ENCODE measurements at regions not wholly inside any gene's neighbourhood (a gene's known extent, or its start where the extent isn't known, plus 50 kb on each side); places are given as distances from the start of the nearest gene placed in this dataset.

- H3K27me3 Mint-ChIP-seq, result peaks cover 8% of the 10 kb centered on the region
- no peaks in the 10 kb centered on the region for H3K4me1 Mint-ChIP-seq (ENCODE audit: unreplicated experiment)
- H3K4me3 Mint-ChIP-seq, result no peak overlapping the region
- H3K36me3 Mint-ChIP-seq, result no peaks in the 10 kb centered on the region
- H3K9me3 Mint-ChIP-seq, result no peaks in the 10 kb centered on the region
- H3K27ac Mint-ChIP-seq, result no peak overlapping the region
- TF ChIP-seq CTCF (conservative IDR thresholded peaks at IDR 0.05), result no peak
- DNase-seq (ENCODE audit: extremely low spot score, unreplicated experiment), result no peak
Observed at GRCh38 chr10:107440741-107441140, 276.2 kb upstream of the SORCS1 start.

DNA sequence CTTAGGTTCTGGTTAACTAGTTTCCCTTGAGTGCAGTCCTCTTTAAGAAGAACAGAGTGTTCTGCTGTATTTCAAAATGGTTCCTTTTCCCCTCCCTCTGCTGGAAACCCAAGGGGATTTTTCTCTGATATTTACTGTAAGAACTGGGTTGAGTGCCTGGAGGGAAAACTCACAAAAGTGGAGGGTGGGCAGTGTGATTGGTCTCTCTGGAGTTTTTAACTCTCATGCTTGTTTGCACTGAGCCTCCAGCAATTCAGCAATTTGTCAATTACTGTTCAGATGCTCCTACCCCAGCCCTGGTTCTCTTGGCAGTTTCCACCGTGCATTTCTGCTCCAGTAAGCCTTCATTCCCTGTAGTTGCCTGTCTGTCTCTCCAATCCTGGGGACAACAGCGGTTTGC, 273.4 kb upstream of the SORCS1 start:
- DNase-seq (ENCODE audit: extremely low spot score, unreplicated experiment), result no peak
- Mint-ChIP-seq H3K4me1 (ENCODE audit: unreplicated experiment) (no peaks in the 10 kb centered on the region), H3K36me3 (no peaks in the 10 kb centered on the region), H3K9me3 (no peaks in the 10 kb centered on the region), H3K27me3 (peaks cover 4% of the 10 kb centered on the region), H3K4me3 (no peak overlapping the region), H3K27ac (no peak overlapping the region)
- TF ChIP-seq CTCF (conservative IDR thresholded peaks at IDR 0.05), result no peak

DNA sequence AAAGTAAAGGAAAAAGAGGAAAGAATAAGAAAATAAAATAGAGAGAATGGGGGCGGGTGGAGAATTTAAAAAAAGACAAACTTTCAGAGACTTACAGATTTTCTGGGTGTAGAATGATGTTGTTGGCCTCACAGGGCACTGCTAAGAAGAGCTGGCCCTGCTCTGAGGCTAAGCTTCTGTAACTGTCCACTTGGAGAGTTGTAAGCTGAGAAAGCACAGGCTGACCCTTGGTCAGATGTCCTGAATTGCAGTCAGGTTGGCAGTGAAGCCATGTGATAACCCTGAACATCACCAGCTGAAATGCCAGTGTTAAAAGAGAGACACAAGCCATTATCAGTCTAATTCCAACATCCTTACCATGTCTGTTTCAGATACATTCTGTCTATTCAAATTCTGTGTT, 272.1 kb upstream of the SORCS1 start:
- Mint-ChIP-seq H3K4me1 (ENCODE audit: unreplicated experiment) (no peaks in the 10 kb centered on the region), H3K9me3 (no peaks in the 10 kb centered on the region), H3K27ac (no peak overlapping the region), H3K4me3 (no peak overlapping the region), H3K36me3 (no peaks in the 10 kb centered on the region), H3K27me3 (peaks cover 4% of the 10 kb centered on the region)
- no peak for TF ChIP-seq CTCF (conservative IDR thresholded peaks at IDR 0.05)
- DNase-seq (ENCODE audit: extremely low spot score, unreplicated experiment), result no peak

DNA sequence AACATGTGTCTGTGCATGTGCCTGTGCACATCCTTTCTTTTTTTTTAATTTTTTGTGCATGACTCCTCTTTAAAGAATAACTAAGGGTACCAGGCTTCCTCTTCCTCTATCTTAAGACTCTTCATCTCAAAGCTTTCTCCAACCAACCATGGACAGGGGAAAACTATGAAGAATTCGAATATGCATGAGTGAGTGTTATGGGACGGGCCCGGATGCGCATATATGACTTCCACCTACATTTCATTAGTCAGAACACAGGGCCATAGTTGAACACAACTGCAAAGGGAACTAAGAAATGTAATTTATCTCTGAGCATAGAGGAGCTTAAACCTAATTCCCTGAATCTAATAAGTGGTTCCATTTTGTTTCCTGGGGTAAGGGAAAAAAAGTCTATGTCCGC, 270.3 kb upstream of the SORCS1 start:
- TF ChIP-seq CTCF (conservative IDR thresholded peaks at IDR 0.05), result no peak
- peaks cover 4% of the 10 kb centered on the region for H3K27me3 Mint-ChIP-seq
- H3K4me1 Mint-ChIP-seq (ENCODE audit: unreplicated experiment), result no peaks in the 10 kb centered on the region
- no peaks in the 10 kb centered on the region for H3K36me3 Mint-ChIP-seq
- H3K27ac Mint-ChIP-seq, result no peak overlapping the region
- no peak for DNase-seq (ENCODE audit: extremely low spot score, unreplicated experiment)
- no peak overlapping the region for H3K4me3 Mint-ChIP-seq
- H3K9me3 Mint-ChIP-seq, result no peaks in the 10 kb centered on the region

- no peak for DNase-seq (ENCODE audit: extremely low spot score, unreplicated experiment)
- H3K4me1 Mint-ChIP-seq (ENCODE audit: unreplicated experiment), result no peaks in the 10 kb centered on the region
- peaks cover 4% of the 10 kb centered on the region for H3K27me3 Mint-ChIP-seq
- H3K9me3 Mint-ChIP-seq, result no peaks in the 10 kb centered on the region
- no peaks in the 10 kb centered on the region for H3K36me3 Mint-ChIP-seq
- no peak overlapping the region for H3K27ac Mint-ChIP-seq
- TF ChIP-seq CTCF (conservative IDR thresholded peaks at IDR 0.05), result no peak
- no peak overlapping the region for H3K4me3 Mint-ChIP-seq
Observed at GRCh38 chr10:107434201-107434600, 269.7 kb upstream of the SORCS1 start.

DNA sequence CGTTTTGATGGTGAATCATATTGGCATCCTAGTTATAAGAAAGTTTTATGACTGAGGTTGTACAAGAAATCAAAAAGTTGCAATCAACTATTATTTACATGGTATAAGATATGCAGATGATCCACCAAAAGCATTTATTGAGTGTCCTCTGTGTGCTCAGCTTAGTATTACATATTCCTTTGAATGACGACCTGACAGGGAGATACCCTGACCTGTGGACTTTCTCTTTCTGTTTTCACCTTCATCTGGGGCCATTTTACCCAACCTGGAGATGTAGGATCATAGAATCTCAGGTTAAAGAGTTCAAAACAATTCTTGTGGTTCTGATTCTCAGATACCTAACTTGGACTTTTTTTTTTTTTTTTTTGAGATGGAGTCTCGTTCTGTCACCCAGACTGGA, 269.1 kb upstream of the SORCS1 start:
- no peaks in the 10 kb centered on the region for H3K9me3 Mint-ChIP-seq
- H3K4me3 Mint-ChIP-seq, result no peak overlapping the region
- H3K27me3 Mint-ChIP-seq, result peaks cover 4% of the 10 kb centered on the region
- no peak overlapping the region for H3K27ac Mint-ChIP-seq
- TF ChIP-seq CTCF (conservative IDR thresholded peaks at IDR 0.05), result no peak
- H3K36me3 Mint-ChIP-seq, result no peaks in the 10 kb centered on the region
- no peak for DNase-seq (ENCODE audit: extremely low spot score, unreplicated experiment)
- no peaks in the 10 kb centered on the region for H3K4me1 Mint-ChIP-seq (ENCODE audit: unreplicated experiment)

All from type B pancreatic cell (in vitro differentiated cells).